Heart right ventricle (tissue), 16 donors: ENCODE measurements at regions not wholly inside any gene's neighbourhood (a gene's known extent, or its start where the extent isn't known, plus 50 kb on each side); places are given as distances from the start of the nearest gene placed in this dataset.
A peak's percentile ranks its signal among the peaks of the same experiment; 100 is the strongest.

Experiments
- ATAC-seq, 8 donors: fragments of 200-7000 bp; cut with Tn5 transposase; one replicate each; pipeline ENCODE4 v1.9.1; 2020; ENCODE audit warnings: mild to moderate bottlenecking in 8 of 8, moderate library complexity in 8 of 8, moderate number of reproducible peaks in 1 of 8
- DNase-seq, 2 donors: peaks; one replicate each; pipeline ENCODE4 v3.0.0-alpha.2; 2020
- H3K27ac ChIP-seq, 10 donors: fragments of 200-600 bp; sonication (generic) in 2 of 10; one replicate each; pipeline versions ENCODE4 v1.5.0 to v1.8.0; 2020 to 2022; ENCODE audit warnings: mild to moderate bottlenecking in 3 of 10
- H3K27me3 ChIP-seq, 7 donors: fragments of 200-600 bp; one replicate each; pipeline ENCODE4 v1.8.0; 2021 to 2022; ENCODE audit warnings: mild to moderate bottlenecking in 2 of 7
- H3K36me3 ChIP-seq, 9 donors: fragments of 200-600 bp; sonication (generic) in 1 of 9; one replicate each; pipeline versions ENCODE4 v1.5.0 to v1.8.0; 2020 to 2022; ENCODE audit warnings: mild to moderate bottlenecking in 2 of 9
- H3K4me1 ChIP-seq, 9 donors: fragments of 200-600 bp; sonication (generic) in 1 of 9; one replicate each; pipeline versions ENCODE4 v1.5.0 to v1.8.0; 2020 to 2022; ENCODE audit warnings: mild to moderate bottlenecking in 4 of 9
- H3K4me3 ChIP-seq, 10 donors: fragments of 200-600 bp; sonication (generic) in 2 of 10; one replicate each; pipeline versions ENCODE4 v1.5.0 to v1.8.0; 2020 to 2022; ENCODE audit warnings: mild to moderate bottlenecking in 7 of 10, moderate library complexity in 2 of 10
- H3K9me3 ChIP-seq, 11 donors: fragments of 200-600 bp in 10 of 11; sonication (generic) in 2 of 11; one replicate each; pipeline versions ENCODE4 v1.5.0 to v1.8.0; 2013 to 2022; ENCODE audit warnings: mild to moderate bottlenecking in 2 of 11, control low read depth in 1 of 11, moderate library complexity in 1 of 11
- WGBS, 2 donors: extraction: QIAGEN DNeasy Blood & Tissue Kit; methylation state at CpG; one replicate each; pipeline ENCODE4 v1.1.7; 2013; ENCODE audit warnings: inconsistent platforms in 1 of 2; 5-methylcytosine and 5-hydroxymethylcytosine counted together
- intact Hi-C, 10 donors: fragments of 100-400 bp; cut with DNase I; formaldehyde crosslinking; loops; one replicate each; pipeline versions ENCODE4 v1.11.1 to v1.14.2; 2022
- TF ChIP-seq, protein P1 (sequence below), 9 donors: fragments of 200-600 bp; sonication (generic) in 2 of 9; IDR thresholded peaks; one replicate each; pipeline versions ENCODE4 v1.5.0 to v1.8.0; 2021 to 2022; ENCODE audit warnings: antibody characterized with exemption in 9 of 9, mild to moderate bottlenecking in 5 of 9, moderate library complexity in 1 of 9
- donor health status: Arrhythmogenic right ventricular cardiomyopathy.
- donor health status: ischemic (EF 13 %, LVEDD 7.1; RV severe dilation, severe dysfunction).
- donor health status: healthy with polysubstance abuse.
- donor health status: DM: no; HTN: yes; CAD: no.
- donor health status: DM: no; HTN: no; CAD: no.
- donor health status: ischemic (EF 25% LVEDD 6.9; RV normal size, moderate dysfunction).
- donor health status: ischemic (EF 25% LVEDD 5.7; RV mildly dilated, moderate dysfunction).
- donor health status: healthy.
- donor health status: DM: yes; HTN: yes; CAD: no.
- donor health status: Ischemic cardiomyopathy.
- donor health status: ischemic (EF 35%, LVEDD 5.7; RV mildly dilated, moderate dysfunction).
- donor health status: nonischemic (EF 11% LVEDD 7.7; RV severe dilation, severe dysfunction).
- donor health status: DM: yes; HTN: yes; CAD: no.
- donor health status: PGD.
- donor health status: ischemic (EF 29% LVEDD 5.4; RV normal size, mild dysfunction).
- donor health status: nonischemic (EF 23%, LVEDD 6.1; RV moderate dilation, normal function).

- no peak for ATAC-seq
- peaks cover 0 to 1% (median 0%) of the 10 kb centered on the region in 9 donors for H3K4me1 ChIP-seq
- no peak overlapping the region for H3K4me3 ChIP-seq
- TF ChIP-seq, protein P1, sequence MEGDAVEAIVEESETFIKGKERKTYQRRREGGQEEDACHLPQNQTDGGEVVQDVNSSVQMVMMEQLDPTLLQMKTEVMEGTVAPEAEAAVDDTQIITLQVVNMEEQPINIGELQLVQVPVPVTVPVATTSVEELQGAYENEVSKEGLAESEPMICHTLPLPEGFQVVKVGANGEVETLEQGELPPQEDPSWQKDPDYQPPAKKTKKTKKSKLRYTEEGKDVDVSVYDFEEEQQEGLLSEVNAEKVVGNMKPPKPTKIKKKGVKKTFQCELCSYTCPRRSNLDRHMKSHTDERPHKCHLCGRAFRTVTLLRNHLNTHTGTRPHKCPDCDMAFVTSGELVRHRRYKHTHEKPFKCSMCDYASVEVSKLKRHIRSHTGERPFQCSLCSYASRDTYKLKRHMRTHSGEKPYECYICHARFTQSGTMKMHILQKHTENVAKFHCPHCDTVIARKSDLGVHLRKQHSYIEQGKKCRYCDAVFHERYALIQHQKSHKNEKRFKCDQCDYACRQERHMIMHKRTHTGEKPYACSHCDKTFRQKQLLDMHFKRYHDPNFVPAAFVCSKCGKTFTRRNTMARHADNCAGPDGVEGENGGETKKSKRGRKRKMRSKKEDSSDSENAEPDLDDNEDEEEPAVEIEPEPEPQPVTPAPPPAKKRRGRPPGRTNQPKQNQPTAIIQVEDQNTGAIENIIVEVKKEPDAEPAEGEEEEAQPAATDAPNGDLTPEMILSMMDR (IDR thresholded peaks at IDR 0.05): no peak
- 64 to 72% methylated on average over 4 of the region's 4 CpGs for WGBS, 2 donors
- intact Hi-C loops: no loop called here
- no peak overlapping the region for H3K27ac ChIP-seq
- DNase-seq: no peak
- peaks cover 0 to 4% (median 0%) of the 10 kb centered on the region in 7 donors for H3K27me3 ChIP-seq
- no peaks in the 10 kb centered on the region for H3K36me3 ChIP-seq
- no peaks in the 10 kb centered on the region for H3K9me3 ChIP-seq
Observed at GRCh38 chr18:34942276-34942675, 98.9 kb upstream of the MAPRE2 start.

DNA sequence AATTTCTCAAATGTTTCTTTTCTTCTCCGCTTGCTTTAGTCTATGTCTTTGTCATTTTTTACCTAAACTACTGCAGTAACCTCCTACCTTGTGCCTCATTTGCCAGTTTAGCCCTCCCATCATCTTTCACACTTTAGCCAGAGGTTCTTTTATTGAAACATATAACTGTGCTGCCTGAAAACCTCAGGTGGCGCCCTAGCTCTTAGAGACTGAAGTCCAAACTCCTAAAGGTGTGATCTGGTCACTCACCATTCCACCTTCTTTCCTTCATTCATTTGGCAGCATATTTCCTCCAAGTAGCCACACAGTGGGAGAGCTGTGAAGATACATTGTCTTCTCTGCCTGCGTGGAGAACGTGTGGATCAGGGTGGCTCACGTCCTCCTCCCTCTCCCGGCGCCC lies 98.2 kb upstream of the MAPRE2 start:
- intact Hi-C loops: no loop called here
- 85 to 91% methylated on average over 7 of the region's 7 CpGs for WGBS, 2 donors
- H3K27me3 ChIP-seq: peaks cover 0 to 4% (median 0%) of the 10 kb centered on the region in 7 donors
- H3K9me3 ChIP-seq: no peaks in the 10 kb centered on the region
- ATAC-seq (no peak), DNase-seq (no peak)
- H3K4me1 ChIP-seq: peaks cover 0 to 7% (median 0%) of the 10 kb centered on the region in 9 donors
- H3K4me3 ChIP-seq: no peak overlapping the region
- TF ChIP-seq, protein P1 (IDR thresholded peaks at IDR 0.05): no peak
- no peak overlapping the region for H3K27ac ChIP-seq
- no peaks in the 10 kb centered on the region for H3K36me3 ChIP-seq

DNA sequence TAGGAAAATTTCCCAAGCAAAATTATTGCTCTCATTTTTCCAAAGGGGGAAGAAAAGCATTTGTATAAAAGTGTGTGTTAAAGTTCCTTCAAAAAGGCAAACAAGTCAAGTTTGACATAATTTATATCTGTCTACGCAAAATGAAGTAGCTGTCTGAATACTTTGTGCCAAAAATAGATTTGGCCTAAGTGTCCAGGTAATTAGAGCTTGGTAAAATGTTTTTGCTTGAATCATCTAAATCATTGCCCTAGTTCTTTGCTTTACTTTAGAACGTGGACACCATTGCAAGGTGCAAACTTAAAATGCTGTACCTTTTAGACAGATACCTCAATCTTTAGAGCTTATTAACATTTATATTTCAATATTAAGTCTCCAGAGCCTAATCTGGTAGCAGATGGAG lies 97.6 kb upstream of the MAPRE2 start:
- intact Hi-C loops: no loop called here
- Histone ChIP-seq H3K27ac (no peak overlapping the region), H3K9me3 (no peaks in the 10 kb centered on the region), H3K36me3 (no peaks in the 10 kb centered on the region), H3K27me3 (peaks cover 0 to 4% (median 0%) of the 10 kb centered on the region in 7 donors), H3K4me3 (no peak overlapping the region), H3K4me1 (peaks cover 0 to 7% (median 0%) of the 10 kb centered on the region in 9 donors)
- TF ChIP-seq, protein P1 (IDR thresholded peaks at IDR 0.05): no peak
- ATAC-seq (no peak), DNase-seq (no peak)
- 84 to 87% methylated on average over 2 of the region's 2 CpGs for WGBS, 2 donors

DNA sequence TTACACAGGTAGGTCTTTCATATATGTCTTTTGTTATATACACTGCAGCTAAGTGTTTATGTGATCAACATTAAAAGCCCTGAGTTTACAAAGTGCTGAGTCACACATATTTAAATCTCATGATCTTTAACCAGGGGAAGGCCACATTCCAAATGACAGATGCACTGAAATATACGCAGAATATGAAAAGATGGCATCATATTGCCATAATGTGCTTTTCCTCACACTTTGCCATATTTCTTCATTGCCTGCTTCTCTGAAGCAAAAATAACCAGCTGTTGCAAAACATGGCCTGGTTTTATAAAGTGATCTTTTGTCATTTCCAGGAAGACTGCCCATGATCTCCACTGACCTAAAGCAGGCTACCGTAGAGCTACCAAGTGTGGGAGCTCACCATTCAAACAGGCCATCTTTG lies 93.5 kb upstream of the MAPRE2 start:
- no peak overlapping the region for H3K27ac ChIP-seq

More for the DNA sequence above, 93.5 kb upstream of the MAPRE2 start:
- ATAC-seq (peak in 1 of 8 donors; percentile 61), DNase-seq (no peak)
- Histone ChIP-seq H3K4me3 (no peak overlapping the region), H3K27me3 (no peaks in the 10 kb centered on the region), H3K9me3 (no peaks in the 10 kb centered on the region), H3K36me3 (no peaks in the 10 kb centered on the region), H3K4me1 (peaks cover 0 to 7% (median 0%) of the 10 kb centered on the region in 9 donors)
- intact Hi-C loops: no loop called here
- 67 to 72% methylated on average over 2 of the region's 2 CpGs for WGBS, 2 donors
- TF ChIP-seq, protein P1 (IDR thresholded peaks at IDR 0.05): no peak
